EL (cell line): ENCODE measurements at regions not wholly inside any gene's neighbourhood (a gene's known extent, or its start where the extent isn't known, plus 50 kb on each side); places are given as distances from the start of the nearest gene placed in this dataset.

Experiments
- DNase-seq: peaks from one replicate; pipeline ENCODE4 v3.0.0-alpha.2; 2016

- no peak for DNase-seq
These were observed 476.4 kb downstream of the VRK1 start for GRCh38 chr14:97273540-97273939.

GRCh38 chr14:97274626-97275025 lies 477.4 kb downstream of the VRK1 start:
- no peak for DNase-seq

- no peak for DNase-seq
These were observed 478.1 kb downstream of the VRK1 start for GRCh38 chr14:97275276-97275675.

GRCh38 chr14:97276573-97276972 lies 479.4 kb downstream of the VRK1 start:
- DNase-seq = no peak

- no peak for DNase-seq
These were observed 480.5 kb downstream of the VRK1 start for GRCh38 chr14:97277711-97278110.

GRCh38 chr14:97280526-97280925 lies 483.3 kb downstream of the VRK1 start:
- DNase-seq = no peak

GRCh38 chr14:97281741-97282140 lies 484.6 kb downstream of the VRK1 start:
- no peak for DNase-seq

GRCh38 chr14:97282210-97283004 lies 485.2 kb downstream of the VRK1 start:
- DNase-seq = no peak

GRCh38 chr14:97283005-97283403 lies 485.8 kb downstream of the VRK1 start:
- DNase-seq = no peak

GRCh38 chr14:97283426-97283825 lies 486.2 kb downstream of the VRK1 start:
- DNase-seq = no peak

GRCh38 chr14:97283841-97284240 lies 486.7 kb downstream of the VRK1 start:
- no peak for DNase-seq

- DNase-seq = no peak
These were observed 490.8 kb downstream of the VRK1 start for GRCh38 chr14:97287956-97288355.

- no peak for DNase-seq
These were observed 492.9 kb downstream of the VRK1 start for GRCh38 chr14:97290065-97290464.

GRCh38 chr14:97290977-97291376 lies 493.8 kb downstream of the VRK1 start:
- no peak for DNase-seq

- DNase-seq = no peak
These were observed 496.5 kb downstream of the VRK1 start for GRCh38 chr14:97293659-97294058.

GRCh38 chr14:97295108-97295710 lies 498.0 kb downstream of the VRK1 start:
- no peak for DNase-seq

- no peak for DNase-seq
These were observed 499.0 kb downstream of the VRK1 start for GRCh38 chr14:97296176-97296575.

- DNase-seq = no peak
These were observed 499.9 kb downstream of the VRK1 start for GRCh38 chr14:97297100-97297499.

- DNase-seq = no peak
These were observed 501.1 kb downstream of the VRK1 start for GRCh38 chr14:97298331-97298730.

GRCh38 chr14:97298736-97299135 lies 501.6 kb downstream of the VRK1 start:
- no peak for DNase-seq

GRCh38 chr14:97299661-97300060 lies 502.5 kb downstream of the VRK1 start:
- no peak for DNase-seq

GRCh38 chr14:97301931-97302559 lies 504.9 kb downstream of the VRK1 start:
- no peak for DNase-seq

GRCh38 chr14:97306133-97306759 lies 509.1 kb downstream of the VRK1 start:
- DNase-seq = no peak

GRCh38 chr14:97306760-97307246 lies 509.6 kb downstream of the VRK1 start:
- no peak for DNase-seq
